IMR-90 (cell line): ENCODE measurements at regions not wholly inside any gene's neighbourhood (a gene's known extent, or its start where the extent isn't known, plus 50 kb on each side); places are given as distances from the start of the nearest gene placed in this dataset.

Experiments
- ATAC-seq: fragments of 200-7000 bp; cut with Tn5 transposase; 2 replicates; pipeline ENCODE4 v1.9.1; 2020; ENCODE audit warnings: low read depth, mild to moderate bottlenecking, moderate library complexity
- BruUV-seq: library from RNA; stranded (reverse); fragments of 400-500 nt; replicated peaks from 2 replicates; lab custom pipeline; 2021; lab: Mats Ljungman, UMichigan
- CTCF ChIA-PET: fragments of 300-600 bp; formaldehyde crosslinking; extraction: SDS; loops from one replicate; lab custom pipeline; 2021; ENCODE audit warnings: antibody characterized with exemption; lab: Yijun Ruan, JAX
- POLR2A ChIA-PET: fragments of 300-600 bp; sonication (Branson Sonifier 250); formaldehyde crosslinking; loops from one replicate; lab custom pipeline; 2022; ENCODE audit warnings: antibody characterized with exemption; ENCODE audit not compliant: unreplicated experiment; lab: Charles Lee
- DNase-seq: peaks from one replicate; pipeline ENCODE4 v3.0.0; 2013
- H2AFZ ChIP-seq: replicated peaks from 2 replicates; pipeline ENCODE3; 2013; ENCODE audit warnings: low read length, mild to moderate bottlenecking; ENCODE audit not compliant: poor library complexity
- H2AK5ac ChIP-seq: 2 replicates; pipeline ENCODE4 v1.6.1; 2013; ENCODE audit warnings: low read depth, low read length, inconsistent platforms
- H2AK9ac ChIP-seq: replicated peaks from 2 replicates; pipeline ENCODE3; 2013; ENCODE audit warnings: mild to moderate bottlenecking, low read depth, low read length, moderate library complexity; ENCODE audit not compliant: poor library complexity
- H2BK120ac ChIP-seq: 2 replicates; pipeline ENCODE4 v1.6.1; 2013; ENCODE audit warnings: low read depth, low read length, inconsistent platforms
- H2BK15ac ChIP-seq: 3 replicates; pipeline ENCODE4 v1.6.1; 2013; ENCODE audit warnings: low read depth, low read length, inconsistent platforms
- H2BK20ac ChIP-seq: 2 replicates; pipeline ENCODE4 v1.6.1; 2013; ENCODE audit warnings: low read depth, mild to moderate bottlenecking, inconsistent platforms, low read length, moderate library complexity
- H2BK5ac ChIP-seq: 2 replicates; pipeline ENCODE4 v1.6.1; 2013; ENCODE audit warnings: mild to moderate bottlenecking, low read depth, low read length, inconsistent platforms; ENCODE audit not compliant: poor library complexity, severe bottlenecking
- H3K14ac ChIP-seq: replicated peaks from 2 replicates; pipeline ENCODE4 v1.6.1; 2013; ENCODE audit warnings: low read depth, low read length, inconsistent platforms
- H3K18ac ChIP-seq: 2 replicates; pipeline ENCODE4 v1.6.1; 2013; ENCODE audit warnings: low read depth, low read length, control low read depth
- H3K23ac ChIP-seq: 2 replicates; pipeline ENCODE4 v1.6.1; 2013; ENCODE audit warnings: low read depth, low read length, inconsistent platforms
- H3K27ac ChIP-seq: 2 replicates; pipeline ENCODE4 v1.5.1; 2013; ENCODE audit warnings: mild to moderate bottlenecking, control low read depth, low read length; ENCODE audit not compliant: insufficient read depth
- H3K27me3 ChIP-seq: 2 replicates; pipeline ENCODE4 v1.6.1; 2013; ENCODE audit warnings: low read length; ENCODE audit not compliant: control insufficient read depth, insufficient read depth
- H3K36me3 ChIP-seq: 2 replicates; pipeline ENCODE4 v1.6.1; 2013; ENCODE audit warnings: low read length, mixed read lengths; ENCODE audit not compliant: control insufficient read depth, insufficient read depth
- H3K4ac ChIP-seq: 2 replicates; pipeline ENCODE4 v1.6.1; 2013; ENCODE audit warnings: low read depth, low read length, inconsistent platforms
- H3K4me1 ChIP-seq: 2 replicates; pipeline ENCODE4 v1.6.1; 2013; ENCODE audit warnings: low read length, mixed read lengths; ENCODE audit not compliant: control insufficient read depth, insufficient read depth
- H3K4me2 ChIP-seq: 2 replicates; pipeline ENCODE4 v1.6.1; 2013; ENCODE audit warnings: low read depth, mild to moderate bottlenecking, control low read depth, low read length, moderate library complexity
- H3K4me3 ChIP-seq: 2 replicates; pipeline ENCODE4 v1.5.1; 2013; ENCODE audit warnings: low read depth, mild to moderate bottlenecking, control low read depth, low read length, moderate library complexity; ENCODE audit not compliant: insufficient read depth
- H3K56ac ChIP-seq: 2 replicates; pipeline ENCODE4 v1.6.1; 2013; ENCODE audit warnings: low read length, inconsistent platforms; ENCODE audit not compliant: insufficient read depth; ENCODE audit errors: extremely low read depth
- H3K79me1 ChIP-seq, 2 experiments: 2 replicates each; pipeline ENCODE4 v1.6.1; 2013; ENCODE audit warnings: low read length in 2 of 2, inconsistent platforms in 1 of 2, low read depth in 1 of 2
- H3K9ac ChIP-seq: 2 replicates; pipeline ENCODE4 v1.6.1; 2013; ENCODE audit warnings: low read depth, low read length, control low read depth
- H3K9me1 ChIP-seq: 2 replicates; pipeline ENCODE4 v1.6.1; 2013; ENCODE audit warnings: low read length, inconsistent platforms; ENCODE audit not compliant: insufficient read depth
- H3K9me3 ChIP-seq: 2 replicates; pipeline ENCODE4 v1.6.1; 2013; ENCODE audit warnings: low read length; ENCODE audit not compliant: control insufficient read depth, insufficient read depth
- H4K20me1 ChIP-seq: 2 replicates; pipeline ENCODE4 v1.6.1; 2013; ENCODE audit warnings: low read length, inconsistent platforms; ENCODE audit not compliant: insufficient read depth
- H4K5ac ChIP-seq: 2 replicates; pipeline ENCODE4 v1.6.1; 2013; ENCODE audit warnings: mild to moderate bottlenecking, low read depth, low read length, control low read depth
- H4K8ac ChIP-seq, 2 experiments: 2 replicates each; pipeline ENCODE4 v1.6.1; 2013; ENCODE audit warnings: low read depth in 2 of 2, low read length in 2 of 2, control low read depth in 1 of 2, inconsistent platforms in 1 of 2
- H4K91ac ChIP-seq: 2 replicates; pipeline ENCODE4 v1.6.1; 2013; ENCODE audit warnings: low read depth, low read length, inconsistent platforms; ENCODE audit not compliant: insufficient read depth
- BHLHE40 ChIP-seq: fragments of 150-350 bp; IDR thresholded peaks from 2 replicates; pipeline ENCODE4 v1.6.1; 2016; ENCODE audit warnings: mild to moderate bottlenecking, low read depth, low read length
- CEBPB ChIP-seq: IDR thresholded peaks from 2 replicates; pipeline ENCODE4 v1.6.1; 2012; ENCODE audit warnings: low read depth, low read length, improper control_type of control experiment
- CHD1 ChIP-seq: IDR thresholded peaks from 2 replicates; pipeline ENCODE4 v1.6.1; 2012; ENCODE audit warnings: low read depth, low read length, improper control_type of control experiment
- FOS ChIP-seq: fragments of 150-350 bp; IDR thresholded peaks from 2 replicates; pipeline ENCODE4 v1.6.1; 2016; ENCODE audit warnings: low read depth, low read length
- MAFK ChIP-seq: IDR thresholded peaks from 2 replicates; pipeline ENCODE4 v1.6.1; 2012; ENCODE audit warnings: low read depth, low read length, improper control_type of control experiment
- MAZ ChIP-seq: IDR thresholded peaks from 2 replicates; pipeline ENCODE4 v1.6.1; 2012; ENCODE audit warnings: low read depth, mild to moderate bottlenecking, low read length, improper control_type of control experiment, moderate library complexity, borderline replicate concordance
- MXI1 ChIP-seq: IDR thresholded peaks from 2 replicates; pipeline ENCODE4 v1.6.1; 2012; ENCODE audit warnings: low read depth, mild to moderate bottlenecking, low read length, moderate library complexity, borderline replicate concordance
- NFE2L2 ChIP-seq: fragments of 150-350 bp; IDR thresholded peaks from 2 replicates; pipeline ENCODE4 v1.6.1; 2016; ENCODE audit warnings: low read depth, mild to moderate bottlenecking, low read length
- POLR2A ChIP-seq: IDR thresholded peaks from 2 replicates; pipeline ENCODE4 v1.6.1; 2012; ENCODE audit warnings: mild to moderate bottlenecking, low read depth, low read length
- RAD21 ChIP-seq: IDR thresholded peaks from 2 replicates; pipeline ENCODE4 v1.6.1; 2012; ENCODE audit warnings: low read length, improper control_type of control experiment
- RCOR1 ChIP-seq: IDR thresholded peaks from 2 replicates; pipeline ENCODE4 v1.6.1; 2012; ENCODE audit warnings: mild to moderate bottlenecking, low read length, improper control_type of control experiment; ENCODE audit not compliant: insufficient replicate concordance
- RFX5 ChIP-seq: IDR thresholded peaks from 2 replicates; pipeline ENCODE4 v1.8.0; 2012; ENCODE audit warnings: low read depth, mild to moderate bottlenecking, low read length, moderate library complexity
- SMC3 ChIP-seq: fragments of 150-350 bp; IDR thresholded peaks from 2 replicates; pipeline ENCODE4 v1.6.1; 2016; ENCODE audit warnings: low read depth, mild to moderate bottlenecking, antibody characterized with exemption, low read length, moderate library complexity
- USF2 ChIP-seq: fragments of 150-350 bp; IDR thresholded peaks from 2 replicates; pipeline ENCODE4 v1.6.1; 2017; ENCODE audit warnings: mild to moderate bottlenecking, antibody characterized with exemption, low read length, low read depth
- WGBS, 2 experiments: methylation state at CpG; one replicate each; pipeline versions ENCODE4 v1.1.5 to v1.1.7; 2013; ENCODE audit warnings: missing lambda C conversion rate in 2 of 2; ENCODE audit not compliant: insufficient read length in 1 of 2; ENCODE audit errors: extremely low coverage in 2 of 2; 5-methylcytosine and 5-hydroxymethylcytosine counted together
- dilution Hi-C: fragments of 300-500 bp; cut with HindIII; formaldehyde crosslinking; loops from one replicate; pipeline ENCODE4 v1.14.3; 2018; ENCODE audit warnings: low sequenced_read_pairs; ENCODE audit not compliant: unreplicated experiment
- in situ Hi-C: fragments of 300-500 bp; cut with MboI; formaldehyde crosslinking; loops from 3 replicates; pipeline ENCODE4 v1.14.3; 2019; ENCODE audit warnings: low sequenced_read_pairs, inconsistent platforms, mixed read lengths
- intact Hi-C: fragments of 100-400 bp; cut with micrococcal nuclease; formaldehyde crosslinking; loops from 2 replicates; pipeline ENCODE4 v1.10.0; 2022
- TF ChIP-seq, protein P1 (sequence below): fragments of 150-350 bp; IDR thresholded peaks from 2 replicates; pipeline ENCODE4 v1.6.1; 2016; ENCODE audit warnings: low read depth, mild to moderate bottlenecking, low read length, moderate library complexity, borderline replicate concordance
- TF ChIP-seq, protein P2 (sequence below): conservative IDR thresholded peaks from 2 replicates; pipeline ENCODE4 v1.5.1; 2012; ENCODE audit warnings: mild to moderate bottlenecking, low read depth, low read length, improper control_type of control experiment

- ATAC-seq (no peak), DNase-seq (no peak)
- H3K9ac ChIP-seq, result no peak overlapping the region
- no peak overlapping the region for H3K4me2 ChIP-seq
- no peak overlapping the region for H4K5ac ChIP-seq
- BruUV-seq, result no TSS peak
- H3K23ac ChIP-seq, result no peak overlapping the region
- H3K56ac ChIP-seq, result no peak overlapping the region
- H2AFZ ChIP-seq, result no peak overlapping the region
- H2BK5ac ChIP-seq, result no peak overlapping the region
- no peak overlapping the region for H3K27ac ChIP-seq
- no peak overlapping the region for H2BK120ac ChIP-seq
- H3K27me3 ChIP-seq, result no peaks in the 10 kb centered on the region; the same call in 1 of the 2 replicates
- H3K9me1 ChIP-seq, result no peaks in the 10 kb centered on the region
- no peaks in the 10 kb centered on the region for H3K4me1 ChIP-seq
- H3K9me3 ChIP-seq, result no peaks in the 10 kb centered on the region
- H3K4ac ChIP-seq, result no peak overlapping the region
- TF ChIP-seq, protein P1, sequence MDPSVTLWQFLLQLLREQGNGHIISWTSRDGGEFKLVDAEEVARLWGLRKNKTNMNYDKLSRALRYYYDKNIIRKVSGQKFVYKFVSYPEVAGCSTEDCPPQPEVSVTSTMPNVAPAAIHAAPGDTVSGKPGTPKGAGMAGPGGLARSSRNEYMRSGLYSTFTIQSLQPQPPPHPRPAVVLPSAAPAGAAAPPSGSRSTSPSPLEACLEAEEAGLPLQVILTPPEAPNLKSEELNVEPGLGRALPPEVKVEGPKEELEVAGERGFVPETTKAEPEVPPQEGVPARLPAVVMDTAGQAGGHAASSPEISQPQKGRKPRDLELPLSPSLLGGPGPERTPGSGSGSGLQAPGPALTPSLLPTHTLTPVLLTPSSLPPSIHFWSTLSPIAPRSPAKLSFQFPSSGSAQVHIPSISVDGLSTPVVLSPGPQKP, result no peak
- no peak for TF ChIP-seq NFE2L2
- no peak for TF ChIP-seq SMC3
- TF ChIP-seq CEBPB, result no peak
- no peak for TF ChIP-seq RCOR1
- no peak for TF ChIP-seq FOS
- TF ChIP-seq MAFK, result no peak
- no peak for TF ChIP-seq MAZ
- no peak for TF ChIP-seq USF2
- no peak for TF ChIP-seq BHLHE40
- TF ChIP-seq RAD21, result no peak
- TF ChIP-seq, protein P2, sequence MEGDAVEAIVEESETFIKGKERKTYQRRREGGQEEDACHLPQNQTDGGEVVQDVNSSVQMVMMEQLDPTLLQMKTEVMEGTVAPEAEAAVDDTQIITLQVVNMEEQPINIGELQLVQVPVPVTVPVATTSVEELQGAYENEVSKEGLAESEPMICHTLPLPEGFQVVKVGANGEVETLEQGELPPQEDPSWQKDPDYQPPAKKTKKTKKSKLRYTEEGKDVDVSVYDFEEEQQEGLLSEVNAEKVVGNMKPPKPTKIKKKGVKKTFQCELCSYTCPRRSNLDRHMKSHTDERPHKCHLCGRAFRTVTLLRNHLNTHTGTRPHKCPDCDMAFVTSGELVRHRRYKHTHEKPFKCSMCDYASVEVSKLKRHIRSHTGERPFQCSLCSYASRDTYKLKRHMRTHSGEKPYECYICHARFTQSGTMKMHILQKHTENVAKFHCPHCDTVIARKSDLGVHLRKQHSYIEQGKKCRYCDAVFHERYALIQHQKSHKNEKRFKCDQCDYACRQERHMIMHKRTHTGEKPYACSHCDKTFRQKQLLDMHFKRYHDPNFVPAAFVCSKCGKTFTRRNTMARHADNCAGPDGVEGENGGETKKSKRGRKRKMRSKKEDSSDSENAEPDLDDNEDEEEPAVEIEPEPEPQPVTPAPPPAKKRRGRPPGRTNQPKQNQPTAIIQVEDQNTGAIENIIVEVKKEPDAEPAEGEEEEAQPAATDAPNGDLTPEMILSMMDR, result no peak
- no peak for TF ChIP-seq POLR2A
- no peak for TF ChIP-seq CHD1
- no peak for TF ChIP-seq MXI1
- no peak for TF ChIP-seq RFX5
- no peaks in the 10 kb centered on the region for H3K79me1 ChIP-seq
- no peak overlapping the region for H3K14ac ChIP-seq
- in situ Hi-C loops, result no loop called here
- POLR2A ChIA-PET, result no interaction called here
- H3K36me3 ChIP-seq, result no peaks in the 10 kb centered on the region
- no peak overlapping the region for H2BK20ac ChIP-seq
- no peak overlapping the region for H2AK5ac ChIP-seq
- intact Hi-C loops, result no loop called here
- no peak overlapping the region for H4K91ac ChIP-seq
- H3K18ac ChIP-seq, result no peak overlapping the region
- no peak overlapping the region for H4K8ac ChIP-seq
- no peak overlapping the region for H3K4me3 ChIP-seq
- no peak overlapping the region for H2BK15ac ChIP-seq
- no peak overlapping the region for H2AK9ac ChIP-seq
- CTCF ChIA-PET, result no interaction called here
- H4K20me1 ChIP-seq, result no peaks in the 10 kb centered on the region
- WGBS, 2 experiments, result 42% methylated on average over 2 of the region's 2 CpGs; no CpG with 5 or more reads in 1 of the 2 experiments
- dilution Hi-C loops, result no loop called here
Observed at GRCh38 chr14:37936971-37937370, 270.7 kb upstream of the SSTR1 start.
